Neural cell (in vitro differentiated cells): ENCODE measurements at regions not wholly inside any gene's neighbourhood (a gene's known extent, or its start where the extent isn't known, plus 50 kb on each side); places are given as distances from the start of the nearest gene placed in this dataset.

Source experiments
- H2AFZ ChIP-seq: fragments of 200-600, 300-800 bp; sonication (generic), shearing (Covaris generic); 2 replicates; pipeline ENCODE4 v1.6.0; 2014; ENCODE audit warnings: low read depth, mild to moderate bottlenecking, antibody characterized with exemption, low read length, moderate library complexity
- H3F3A ChIP-seq: fragments of 200-600 bp; shearing (Covaris generic); 2 replicates; pipeline ENCODE4 v1.6.1; 2016; ENCODE audit warnings: mild to moderate bottlenecking, moderate library complexity, mixed read lengths, antibody characterized with exemption, low read length; ENCODE audit not compliant: insufficient read depth, poor library complexity, severe bottlenecking
- H3K27ac ChIP-seq: fragments of 200-600, 300-800 bp; sonication (generic), shearing (Covaris generic); 2 replicates; pipeline ENCODE4 v1.5.1; 2014; ENCODE audit warnings: mild to moderate bottlenecking, low read length, moderate library complexity
- H3K27me3 ChIP-seq: fragments of 300-800, 200-600 bp; sonication (generic), shearing (Covaris generic); 2 replicates; pipeline ENCODE4 v1.6.0; 2014; ENCODE audit warnings: mild to moderate bottlenecking, low read depth, low read length, moderate library complexity; ENCODE audit not compliant: insufficient read depth
- H3K36me3 ChIP-seq: fragments of 300-800, 200-600 bp; sonication (generic), shearing (Covaris generic); 2 replicates; pipeline ENCODE4 v1.5.1; 2014; ENCODE audit warnings: mild to moderate bottlenecking, antibody characterized with exemption, low read length, moderate library complexity; ENCODE audit not compliant: insufficient read depth
- H3K4me2 ChIP-seq: fragments of 300-800, 200-600 bp; sonication (generic), shearing (Covaris generic); 2 replicates; pipeline ENCODE4 v1.6.0; 2014; ENCODE audit warnings: mild to moderate bottlenecking, low read length
- H3K4me3 ChIP-seq: fragments of 300-800, 200-600 bp; sonication (generic), shearing (Covaris generic); 2 replicates; pipeline ENCODE4 v1.5.1; 2014; ENCODE audit warnings: mild to moderate bottlenecking, low read length, moderate library complexity
- H3K79me2 ChIP-seq: fragments of 200-600 bp; shearing (Covaris generic); replicated peaks from 2 replicates; pipeline ENCODE4 v1.6.0; 2014; ENCODE audit warnings: mild to moderate bottlenecking, low read length, moderate library complexity; ENCODE audit not compliant: insufficient read depth
- H3K9ac ChIP-seq: fragments of 300-800, 200-600 bp; sonication (generic), shearing (Covaris generic); 2 replicates; pipeline ENCODE4 v1.6.1; 2016; ENCODE audit warnings: mild to moderate bottlenecking, low read length, mixed read lengths
- H3K9me2 ChIP-seq: fragments of 200-600 bp; shearing (Covaris generic); 2 replicates; pipeline ENCODE4 v1.6.1; 2016; ENCODE audit warnings: mild to moderate bottlenecking, low read length, mixed read lengths; ENCODE audit not compliant: insufficient read depth
- H3K9me3 ChIP-seq: fragments of 200-600, 300-800 bp; sonication (generic), shearing (Covaris generic); 2 replicates; pipeline ENCODE4 v1.6.1; 2016; ENCODE audit warnings: mild to moderate bottlenecking, mixed run types, low read length, moderate library complexity, mixed read lengths
- H4K20me1 ChIP-seq: fragments of 200-600 bp; shearing (Covaris generic); 2 replicates; pipeline ENCODE4 v1.6.1; 2016; ENCODE audit warnings: mild to moderate bottlenecking, mixed run types; ENCODE audit not compliant: insufficient read depth
- CTCF ChIP-seq: fragments of 450-650 bp; IDR thresholded peaks from 2 replicates; pipeline ENCODE4 v1.5.1; 2014; ENCODE audit warnings: antibody characterized with exemption, mild to moderate bottlenecking, moderate library complexity; ENCODE audit not compliant: poor library complexity, severe bottlenecking
- EP300 ChIP-seq: fragments of 450-650 bp; conservative IDR thresholded peaks from 2 replicates; pipeline ENCODE4 v1.6.1; 2014; ENCODE audit warnings: antibody characterized with exemption, mild to moderate bottlenecking, moderate library complexity; ENCODE audit not compliant: poor library complexity, severe bottlenecking
- EZH2 ChIP-seq: fragments of 200-600, 300-800 bp; shearing (Covaris generic), sonication (generic); IDR thresholded peaks from 2 replicates; pipeline ENCODE4 v1.6.1; 2014; ENCODE audit warnings: antibody characterized with exemption, low read length, borderline replicate concordance, mild to moderate bottlenecking; ENCODE audit not compliant: insufficient read depth, poor library complexity, severe bottlenecking
- MXI1 ChIP-seq: fragments of 450-650 bp; conservative IDR thresholded peaks from 2 replicates; pipeline ENCODE4 v1.6.1; 2014; ENCODE audit warnings: antibody characterized with exemption, mild to moderate bottlenecking; ENCODE audit not compliant: poor library complexity, severe bottlenecking
- POLR2AphosphoS5 ChIP-seq: IDR thresholded peaks from 2 replicates; pipeline ENCODE4 v1.6.1; 2012
- RAD21 ChIP-seq: fragments of 450-650 bp; conservative IDR thresholded peaks from 2 replicates; pipeline ENCODE4 v1.6.1; 2014; ENCODE audit warnings: antibody characterized with exemption, mild to moderate bottlenecking, moderate library complexity
- REST ChIP-seq: IDR thresholded peaks from 2 replicates; pipeline ENCODE4 v1.6.1; 2012; ENCODE audit warnings: borderline replicate concordance
- SMC3 ChIP-seq: fragments of 450-650 bp; conservative IDR thresholded peaks from 2 replicates; pipeline ENCODE4 v1.6.1; 2014; ENCODE audit warnings: antibody characterized with exemption, mild to moderate bottlenecking, moderate library complexity; ENCODE audit not compliant: poor library complexity
- TAF1 ChIP-seq: IDR thresholded peaks from 2 replicates; pipeline ENCODE4 v1.6.1; 2012; ENCODE audit warnings: low read depth

GRCh38 chr4:67250131-67250896, 295.0 kb downstream of the CENPC start:
- TF ChIP-seq EP300, result peak; percentile 16
- TF ChIP-seq POLR2AphosphoS5, result no peak
- Histone ChIP-seq H3K79me2 (no peaks in the 10 kb centered on the region), H3K4me2 (no peak overlapping the region), H3K36me3 (no peaks in the 10 kb centered on the region), H3F3A (no peaks in the 10 kb centered on the region), H4K20me1 (no peaks in the 10 kb centered on the region), H2AFZ (no peak overlapping the region), H3K9ac (no peak overlapping the region), H3K4me3 (no peak overlapping the region), H3K27ac (no peak overlapping the region), H3K9me3 (no peaks in the 10 kb centered on the region), H3K27me3 (no peaks in the 10 kb centered on the region), H3K9me2 (no peaks in the 10 kb centered on the region)

- TF ChIP-seq POLR2AphosphoS5 (no peak), TAF1 (no peak)
- Histone ChIP-seq H3K36me3 (no peaks in the 10 kb centered on the region), H3K9me2 (no peaks in the 10 kb centered on the region), H4K20me1 (no peaks in the 10 kb centered on the region), H3K4me3 (no peak overlapping the region), H3K9ac (no peak overlapping the region), H3K27me3 (no peaks in the 10 kb centered on the region), H3K27ac (no peak overlapping the region), H3K9me3 (no peaks in the 10 kb centered on the region), H2AFZ (no peak overlapping the region), H3K4me2 (no peak overlapping the region), H3F3A (no peaks in the 10 kb centered on the region), H3K79me2 (no peaks in the 10 kb centered on the region)
These were observed 308.5 kb downstream of the CENPC start for GRCh38 chr4:67236788-67237187.

GRCh38 chr4:67236318-67236717, 309.0 kb downstream of the CENPC start:
- Histone ChIP-seq H3K27me3 (no peaks in the 10 kb centered on the region), H3K27ac (no peak overlapping the region), H2AFZ (no peak overlapping the region), H3K4me3 (no peak overlapping the region), H3K36me3 (no peaks in the 10 kb centered on the region), H3F3A (no peaks in the 10 kb centered on the region), H3K9ac (no peak overlapping the region), H4K20me1 (no peaks in the 10 kb centered on the region), H3K4me2 (no peak overlapping the region), H3K9me2 (no peaks in the 10 kb centered on the region), H3K9me3 (no peaks in the 10 kb centered on the region), H3K79me2 (no peaks in the 10 kb centered on the region)
- no peak for TF ChIP-seq EP300
- TF ChIP-seq RAD21, result no peak
- TF ChIP-seq POLR2AphosphoS5, result no peak
- no peak for TF ChIP-seq EZH2
- no peak for TF ChIP-seq TAF1
- TF ChIP-seq REST, result no peak
- TF ChIP-seq SMC3, result no peak
- TF ChIP-seq MXI1, result no peak
- no peak for TF ChIP-seq CTCF
